ENCODE measurements at regions not wholly inside any gene's neighbourhood (a gene's known extent, or its start where the extent isn't known, plus 50 kb on each side); places are given as distances from the start of the nearest gene placed in this dataset.
"Not testable (repeated sequence)": the region's sequence is repeated elsewhere in the genome, so short reads cannot be mapped to it uniquely, and the experiment has no call there.

- DNase-seq: no peak
Observed at GRCh38 chr11:80987171-80987570, 1546.3 kb upstream of the TENM4 start.

- no peak for DNase-seq
Observed at GRCh38 chr11:80986421-80987074, 1545.7 kb upstream of the TENM4 start.

- DNase-seq: no peak
Observed at GRCh38 chr11:80980227-80980626, 1539.4 kb upstream of the TENM4 start.

- no peak for DNase-seq
Observed at GRCh38 chr11:80973786-80974185, 1533.0 kb upstream of the TENM4 start.

- DNase-seq: no peak
Observed at GRCh38 chr11:80970037-80970436, 1529.2 kb upstream of the TENM4 start.

- DNase-seq: no peak
Observed at GRCh38 chr11:80967649-80968048, 1526.8 kb upstream of the TENM4 start.

- no peak for DNase-seq
Observed at GRCh38 chr11:80960381-80961029, 1519.7 kb upstream of the TENM4 start.

GRCh38 chr11:80959751-80960150 is 1518.9 kb upstream of the TENM4 start:
- DNase-seq: no peak

GRCh38 chr11:80958987-80959386 is 1518.2 kb upstream of the TENM4 start:
- DNase-seq: no peak

- no peak for DNase-seq
Observed at GRCh38 chr11:80958361-80958760, 1517.5 kb upstream of the TENM4 start.

GRCh38 chr11:80955588-80955987 is 1514.8 kb upstream of the TENM4 start:
- no peak for DNase-seq

GRCh38 chr11:80948781-80949180 is 1508.0 kb upstream of the TENM4 start:
- DNase-seq: no peak

GRCh38 chr11:80944758-80945157 is 1503.9 kb upstream of the TENM4 start:
- DNase-seq: no peak

GRCh38 chr11:80943226-80943625 is 1502.4 kb upstream of the TENM4 start:
- no peak for DNase-seq

GRCh38 chr11:80937842-80938241 is 1497.0 kb upstream of the TENM4 start:
- no peak for DNase-seq

GRCh38 chr11:80930038-80930437 is 1489.2 kb upstream of the TENM4 start:
- no peak for DNase-seq

GRCh38 chr11:80929031-80929805 is 1488.4 kb upstream of the TENM4 start:
- DNase-seq: no peak

- no peak for DNase-seq
Observed at GRCh38 chr11:80925321-80925720, 1484.5 kb upstream of the TENM4 start.

- DNase-seq: not testable (repeated sequence)
Observed at GRCh38 chr11:80921310-80921709, 1480.5 kb upstream of the TENM4 start.

- DNase-seq: no peak
Observed at GRCh38 chr11:80916173-80916798, 1475.5 kb upstream of the TENM4 start.

GRCh38 chr11:80914311-80914710 is 1473.5 kb upstream of the TENM4 start:
- no peak for DNase-seq

- DNase-seq: no peak
Observed at GRCh38 chr11:80911666-80912065, 1470.8 kb upstream of the TENM4 start.

- no peak for DNase-seq
Observed at GRCh38 chr11:80900265-80900664, 1459.4 kb upstream of the TENM4 start.

- no peak for DNase-seq
Observed at GRCh38 chr11:80899381-80899780, 1458.6 kb upstream of the TENM4 start.
